Adrenal gland (tissue), 5 donors: ENCODE measurements at regions not wholly inside any gene's neighbourhood (a gene's known extent, or its start where the extent isn't known, plus 50 kb on each side); places are given as distances from the start of the nearest gene placed in this dataset.

ENCODE experiments used
- POLR2A ChIP-seq, 2 donors: fragments of 450-650 bp; IDR thresholded peaks; one replicate each; pipeline ENCODE4 v1.6.1; 2017; ENCODE audit warnings: antibody characterized with exemption in 2 of 2, mild to moderate bottlenecking in 2 of 2, moderate library complexity in 1 of 2
- TF ChIP-seq, protein P1 (sequence below), 6 experiments: fragments of 450-650 bp in 4 of 6; fragments of 200-600 bp in 2 of 6; sonication (generic) in 1 of 6; IDR thresholded peaks; 1 replicate in 5 of 6; 2 replicates in 1 of 6; pipeline versions ENCODE4 v1.5.1 to v1.8.0; 2016 to 2021; ENCODE audit warnings: antibody characterized with exemption in 6 of 6, mild to moderate bottlenecking in 2 of 6, moderate library complexity in 1 of 6
- donor health status: DM: no; HTN: no; CAD: no.

GRCh38 chr18:54690198-54690597, 99.2 kb downstream of the DYNAP start:
- no peak for TF ChIP-seq POLR2A (IDR thresholded peaks at IDR 0.05)
- TF ChIP-seq, protein P1, sequence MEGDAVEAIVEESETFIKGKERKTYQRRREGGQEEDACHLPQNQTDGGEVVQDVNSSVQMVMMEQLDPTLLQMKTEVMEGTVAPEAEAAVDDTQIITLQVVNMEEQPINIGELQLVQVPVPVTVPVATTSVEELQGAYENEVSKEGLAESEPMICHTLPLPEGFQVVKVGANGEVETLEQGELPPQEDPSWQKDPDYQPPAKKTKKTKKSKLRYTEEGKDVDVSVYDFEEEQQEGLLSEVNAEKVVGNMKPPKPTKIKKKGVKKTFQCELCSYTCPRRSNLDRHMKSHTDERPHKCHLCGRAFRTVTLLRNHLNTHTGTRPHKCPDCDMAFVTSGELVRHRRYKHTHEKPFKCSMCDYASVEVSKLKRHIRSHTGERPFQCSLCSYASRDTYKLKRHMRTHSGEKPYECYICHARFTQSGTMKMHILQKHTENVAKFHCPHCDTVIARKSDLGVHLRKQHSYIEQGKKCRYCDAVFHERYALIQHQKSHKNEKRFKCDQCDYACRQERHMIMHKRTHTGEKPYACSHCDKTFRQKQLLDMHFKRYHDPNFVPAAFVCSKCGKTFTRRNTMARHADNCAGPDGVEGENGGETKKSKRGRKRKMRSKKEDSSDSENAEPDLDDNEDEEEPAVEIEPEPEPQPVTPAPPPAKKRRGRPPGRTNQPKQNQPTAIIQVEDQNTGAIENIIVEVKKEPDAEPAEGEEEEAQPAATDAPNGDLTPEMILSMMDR (IDR thresholded peaks at IDR 0.05), result no peak
